ENCODE measurements at regions not wholly inside any gene's neighbourhood (a gene's known extent, or its start where the extent isn't known, plus 50 kb on each side); places are given as distances from the start of the nearest gene placed in this dataset.

GRCh38 chr14:28966416-28967233 is 200.0 kb downstream of the FOXG1 start:
- no peak overlapping the region for H3K4ac ChIP-seq (ENCODE audit: low read depth, low read length)
- Mint-ChIP-seq H3K9me3 (peaks cover 0 to 4% of the 10 kb centered on the region in 2 experiments; a peak in 2 of 5 replicates), H3K4me1 (peaks cover 0 to 13% of the 10 kb centered on the region in 2 experiments; a peak in 2 of 4 replicates), H3K4me3 (no peak overlapping the region), H3K27ac (no peak overlapping the region), H3K27me3 (ENCODE audit: low read depth) (peaks cover 2% of the 10 kb centered on the region; the same call in 1 of the 2 replicates), H3K36me3 (ENCODE audit: insufficient read depth in 1 of 3, low read depth in 3 of 3) (peaks cover 0 to 3% (median 0%) of the 10 kb centered on the region in 3 experiments; a peak in 1 of 7 replicates)
- no peak overlapping the region for H3K4me2 ChIP-seq (ENCODE audit: insufficient read depth, insufficient read length, low read length)
- H3T11ph ChIP-seq (ENCODE audit: low read length) = no peak overlapping the region
- no peaks in the 10 kb centered on the region for H3K4me1 ChIP-seq (ENCODE audit: insufficient read depth, low read length)
- H4K8ac ChIP-seq (replicated peaks; ENCODE audit: insufficient read length, low read depth, low read length) = no peak overlapping the region
- no peak overlapping the region for H2AFZ ChIP-seq (ENCODE audit: low read length)
- H3K79me2 ChIP-seq (ENCODE audit: insufficient read depth, low read length) = no peaks in the 10 kb centered on the region
- H2BK20ac ChIP-seq (ENCODE audit: low read depth, low read length, poor library complexity, severe bottlenecking) = no peak overlapping the region
- no peak overlapping the region for H2AK5ac ChIP-seq (ENCODE audit: insufficient read length, low read length)
- no peak overlapping the region for H2BK120ac ChIP-seq (ENCODE audit: low read depth, low read length, poor library complexity, severe bottlenecking)
- H3K23ac ChIP-seq (ENCODE audit: insufficient read length, low read depth, low read length) = no peak overlapping the region
- H3K9ac ChIP-seq (ENCODE audit: extremely low read depth, insufficient read length, low read length) = no peak overlapping the region
- no peak overlapping the region for H3K27ac ChIP-seq (ENCODE audit: insufficient read length, low read depth, low read length)
- H2BK12ac ChIP-seq (ENCODE audit: insufficient read length, low read depth, low read length) = no peak overlapping the region
- no peak overlapping the region for H4K5ac ChIP-seq (ENCODE audit: insufficient read length, low read depth, low read length)
- H4K20me1 ChIP-seq (ENCODE audit: control insufficient read depth, insufficient read depth, insufficient read length) = no peaks in the 10 kb centered on the region
- H3K9me3 ChIP-seq (ENCODE audit: control insufficient read depth, low read depth, low read length) = peaks cover 6% of the 10 kb centered on the region
- H3K79me1 ChIP-seq (ENCODE audit: insufficient read depth, low read depth, low read length, poor library complexity, severe bottlenecking) = no peaks in the 10 kb centered on the region
- H2BK5ac ChIP-seq (ENCODE audit: insufficient read length, low read length) = no peak overlapping the region
- H4K91ac ChIP-seq (ENCODE audit: insufficient read length, low read depth, low read length) = no peak overlapping the region
- no peaks in the 10 kb centered on the region for H3K23me2 ChIP-seq (ENCODE audit: insufficient read length, low read depth, low read length, poor library complexity, severe bottlenecking)
- no peak overlapping the region for H3K14ac ChIP-seq (ENCODE audit: insufficient read depth, low read length)
- no peak overlapping the region for H3K56ac ChIP-seq (ENCODE audit: insufficient read length, low read depth, low read length)
- WGBS (ENCODE audit: extremely low coverage, insufficient read length, low lambda C conversion rate) = no CpG with 5 or more reads among the region's 2 CpGs
- DNase-seq = no peak
- H2BK15ac ChIP-seq (ENCODE audit: low read depth, low read length) = no peak overlapping the region
- H3K18ac ChIP-seq (ENCODE audit: insufficient read length, low read depth, low read length) = no peak overlapping the region
- TF ChIP-seq CTCF (conservative IDR thresholded peaks at IDR 0.05) = no peak
- no peaks in the 10 kb centered on the region for H3K27me3 ChIP-seq (ENCODE audit: insufficient read depth, low read length)

All from H9 (cell line).